Fibroblast of villous mesenchyme (primary cell): ENCODE measurements at regions not wholly inside any gene's neighbourhood (a gene's known extent, or its start where the extent isn't known, plus 50 kb on each side); places are given as distances from the start of the nearest gene placed in this dataset.

Source experiments
- DNase-seq: peaks from one replicate; pipeline ENCODE4 v3.0.0-alpha.2; 2010; ENCODE audit warnings: low read depth
- H3K4me3 ChIP-seq: 2 replicates; pipeline ENCODE4 v1.5.1; 2011; ENCODE audit warnings: low read depth, mild to moderate bottlenecking, low read length
- TF ChIP-seq, protein P1 (sequence below): IDR thresholded peaks from 2 replicates; pipeline ENCODE4 v1.5.1; 2012; ENCODE audit warnings: low read depth, mild to moderate bottlenecking, low read length; ENCODE audit not compliant: insufficient read depth

DNA sequence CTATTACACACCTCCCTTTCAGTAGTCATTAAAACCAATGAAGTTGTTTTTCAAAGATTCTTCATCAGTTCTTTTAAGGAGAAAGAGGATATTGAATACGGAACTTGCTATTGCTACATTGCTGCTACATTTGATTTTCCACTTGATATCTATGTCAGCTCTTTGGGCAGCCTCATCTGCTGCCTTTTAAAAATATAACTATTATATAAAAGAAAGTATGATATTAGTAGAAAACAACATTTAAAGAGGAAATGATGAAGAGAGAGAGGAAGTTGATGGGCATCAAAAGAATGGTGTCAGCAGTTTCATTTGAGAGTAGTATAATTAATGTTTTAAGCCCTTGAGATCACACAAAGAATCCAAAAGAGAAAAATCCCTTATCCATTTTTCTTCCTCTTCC lies 171.4 kb downstream of the NFKBIZ start:
- TF ChIP-seq, protein P1, sequence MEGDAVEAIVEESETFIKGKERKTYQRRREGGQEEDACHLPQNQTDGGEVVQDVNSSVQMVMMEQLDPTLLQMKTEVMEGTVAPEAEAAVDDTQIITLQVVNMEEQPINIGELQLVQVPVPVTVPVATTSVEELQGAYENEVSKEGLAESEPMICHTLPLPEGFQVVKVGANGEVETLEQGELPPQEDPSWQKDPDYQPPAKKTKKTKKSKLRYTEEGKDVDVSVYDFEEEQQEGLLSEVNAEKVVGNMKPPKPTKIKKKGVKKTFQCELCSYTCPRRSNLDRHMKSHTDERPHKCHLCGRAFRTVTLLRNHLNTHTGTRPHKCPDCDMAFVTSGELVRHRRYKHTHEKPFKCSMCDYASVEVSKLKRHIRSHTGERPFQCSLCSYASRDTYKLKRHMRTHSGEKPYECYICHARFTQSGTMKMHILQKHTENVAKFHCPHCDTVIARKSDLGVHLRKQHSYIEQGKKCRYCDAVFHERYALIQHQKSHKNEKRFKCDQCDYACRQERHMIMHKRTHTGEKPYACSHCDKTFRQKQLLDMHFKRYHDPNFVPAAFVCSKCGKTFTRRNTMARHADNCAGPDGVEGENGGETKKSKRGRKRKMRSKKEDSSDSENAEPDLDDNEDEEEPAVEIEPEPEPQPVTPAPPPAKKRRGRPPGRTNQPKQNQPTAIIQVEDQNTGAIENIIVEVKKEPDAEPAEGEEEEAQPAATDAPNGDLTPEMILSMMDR: no peak
- DNase-seq: no peak
- H3K4me3 ChIP-seq: no peak overlapping the region

DNA sequence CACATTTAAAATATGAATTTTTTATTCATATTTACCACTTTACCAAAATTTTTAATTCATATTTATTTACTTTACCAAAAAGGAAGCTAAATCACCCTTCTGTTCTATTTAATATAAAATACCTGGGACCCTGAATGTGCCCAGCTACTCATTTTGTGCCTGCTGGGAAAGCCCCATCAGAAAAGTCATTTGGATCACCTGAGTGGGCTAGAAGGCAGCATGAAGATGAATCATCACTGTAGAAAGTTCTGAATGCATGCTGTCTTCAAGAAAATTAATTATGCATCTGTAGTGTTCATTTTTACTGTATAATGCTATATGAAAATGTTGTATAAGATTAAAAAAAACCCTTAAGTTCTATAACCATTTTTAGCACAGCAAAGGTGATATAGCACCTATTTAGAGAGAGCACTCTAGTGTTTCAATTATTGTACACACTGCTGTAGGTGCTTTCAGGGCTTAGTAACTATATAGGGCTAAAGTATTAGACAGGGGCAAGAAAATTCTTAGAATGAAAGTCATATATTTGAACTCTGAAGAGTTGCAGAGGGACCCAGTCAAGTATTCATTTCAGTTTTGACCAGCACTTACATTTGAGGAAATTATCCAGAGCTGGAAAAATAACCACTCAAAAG lies 175.1 kb downstream of the NFKBIZ start:
- no peak for DNase-seq
- no peak overlapping the region for H3K4me3 ChIP-seq
- TF ChIP-seq, protein P1: no peak

DNA sequence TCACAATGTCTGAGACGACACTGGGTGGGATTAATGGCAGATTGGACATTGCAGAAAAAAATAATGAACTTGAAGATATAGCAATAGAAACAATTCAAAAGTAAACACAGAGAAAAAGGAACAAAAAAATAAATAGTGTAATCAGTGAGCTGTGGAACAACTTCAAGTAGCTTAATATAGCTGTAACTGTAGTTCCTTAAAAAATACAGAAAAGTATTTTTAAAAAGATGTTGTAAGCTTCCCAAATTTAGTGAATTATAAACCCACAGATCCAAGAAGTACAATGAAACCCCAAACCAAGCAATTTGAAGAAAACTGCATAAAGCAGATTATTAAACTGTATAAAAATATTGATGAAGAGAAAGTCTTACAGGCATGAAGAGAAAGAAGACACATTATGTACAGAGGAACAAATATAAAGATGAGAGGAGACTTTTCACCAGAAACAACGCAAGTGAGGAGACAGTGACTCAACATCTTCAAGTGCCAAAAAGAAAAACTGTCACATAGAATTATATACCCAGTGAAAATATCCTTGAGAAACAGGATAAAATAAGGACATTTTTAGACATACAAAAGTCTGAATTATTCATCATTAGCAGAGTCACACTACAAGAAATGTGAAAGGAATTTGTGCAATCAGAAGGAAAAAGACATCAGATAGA lies 176.4 kb downstream of the NFKBIZ start:
- DNase-seq: no peak
- TF ChIP-seq, protein P1: no peak
- no peak overlapping the region for H3K4me3 ChIP-seq

DNA sequence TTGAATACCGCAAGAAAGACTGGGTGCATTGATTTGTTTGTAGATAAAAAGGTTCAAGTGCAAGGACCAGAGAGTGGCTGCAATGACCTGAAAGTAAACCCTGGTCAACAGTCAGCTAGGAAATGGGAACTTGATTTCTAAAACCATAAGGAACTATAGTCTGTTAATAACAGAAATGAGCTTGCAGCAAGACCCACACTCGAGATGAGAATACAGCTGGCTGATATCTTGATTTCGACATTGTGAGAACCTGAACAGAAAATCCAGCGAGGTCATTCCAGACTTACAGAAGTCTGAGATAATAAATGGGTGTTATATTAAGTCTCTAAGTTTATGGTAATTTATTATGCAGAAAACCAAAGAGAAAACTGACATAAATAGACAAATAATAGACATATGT lies 177.3 kb downstream of the NFKBIZ start:
- peak; percentile 55 for DNase-seq
- TF ChIP-seq, protein P1: no peak

DNA sequence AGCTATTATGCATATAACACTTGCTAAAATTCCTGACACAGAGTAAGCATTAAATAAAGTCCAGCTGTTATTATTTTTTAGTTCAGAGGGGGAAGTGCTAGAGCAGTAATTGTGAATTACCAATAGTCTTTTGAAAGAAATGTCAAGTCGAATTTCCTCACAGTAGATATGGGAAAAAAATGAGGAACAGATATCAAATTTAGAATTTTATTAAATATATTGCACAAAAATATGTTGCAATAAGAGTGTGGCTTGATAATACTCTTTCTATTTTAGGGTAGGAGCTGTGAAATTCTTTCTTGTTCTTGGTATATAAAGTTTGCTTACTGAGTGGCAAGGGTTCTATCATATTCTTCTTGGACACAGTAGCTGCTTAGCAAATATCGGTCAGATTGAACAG lies 181.3 kb downstream of the NFKBIZ start:
- no peak for DNase-seq
- TF ChIP-seq, protein P1: no peak
- H3K4me3 ChIP-seq: no peak overlapping the region

More for the DNA sequence above, 177.3 kb downstream of the NFKBIZ start:
- no peak overlapping the region for H3K4me3 ChIP-seq

DNA sequence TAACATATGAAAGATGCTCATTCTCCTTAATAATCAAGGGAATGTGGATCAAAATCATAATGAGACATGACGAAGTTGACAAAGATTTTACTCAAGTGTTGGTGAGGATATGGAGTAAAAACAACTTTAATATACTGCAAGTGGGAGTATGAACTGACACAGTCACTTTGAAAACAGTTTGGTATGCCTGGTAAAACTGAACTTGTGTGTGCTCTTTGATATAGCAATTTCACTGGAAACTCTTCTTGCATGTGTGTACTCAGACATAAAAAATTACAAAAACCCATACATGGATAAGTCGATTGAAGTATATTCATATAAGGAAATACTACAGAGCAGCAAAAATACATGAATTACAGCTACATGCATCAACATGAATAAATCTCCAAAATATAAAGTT lies 182.5 kb downstream of the NFKBIZ start:
- TF ChIP-seq, protein P1: no peak
- no peak overlapping the region for H3K4me3 ChIP-seq
- DNase-seq: no peak
